PC-9 (cell line): ENCODE measurements at regions not wholly inside any gene's neighbourhood (a gene's known extent, or its start where the extent isn't known, plus 50 kb on each side); places are given as distances from the start of the nearest gene placed in this dataset.
A peak's percentile ranks its signal among the peaks of the same experiment; 100 is the strongest.

ENCODE experiments used
- BruUV-seq: library from RNA; stranded (reverse); fragments of 400-500 nt; replicated peaks from 2 replicates; lab custom pipeline; 2021; lab: Mats Ljungman, UMichigan
- CTCF ChIA-PET: fragments of 300-600 bp; sonication (Branson Sonifier 250); formaldehyde crosslinking; loops from one replicate; lab custom pipeline; 2022; ENCODE audit warnings: antibody characterized with exemption; lab: Charles Lee
- POLR2A ChIA-PET: fragments of 300-600 bp; sonication (Branson Sonifier 250); formaldehyde crosslinking; loops from one replicate; lab custom pipeline; 2022; ENCODE audit warnings: antibody characterized with exemption; ENCODE audit not compliant: unreplicated experiment; lab: Charles Lee
- DNase-seq, 2 experiments: peaks; one replicate each; pipeline versions ENCODE4 v3.0.0 to v3.0.0-alpha.2; 2015 to 2022; ENCODE audit warnings: mixed read lengths in 1 of 2
- H2AFZ ChIP-seq: fragments of 200-600 bp; sonication (generic); 2 replicates; pipeline ENCODE4 v1.8.1; 2017; ENCODE audit warnings: antibody characterized with exemption
- H3F3A ChIP-seq: fragments of 200-600 bp; sonication (generic); 2 replicates; pipeline ENCODE4 v1.8.1; 2017; ENCODE audit warnings: antibody characterized with exemption, mild to moderate bottlenecking, low read depth; ENCODE audit not compliant: insufficient read depth
- H3K27ac ChIP-seq: fragments of 200-600 bp; sonication (generic); 2 replicates; pipeline ENCODE4 v1.6.1; 2016; ENCODE audit warnings: mixed run types
- H3K27me3 ChIP-seq: fragments of 200-600 bp; sonication (generic); 2 replicates; pipeline ENCODE4 v1.6.1; 2016; ENCODE audit warnings: low read depth, mixed run types; ENCODE audit not compliant: insufficient read depth
- H3K36me3 ChIP-seq: fragments of 200-600 bp; sonication (generic); 2 replicates; pipeline ENCODE4 v1.6.1; 2016; ENCODE audit warnings: low read depth, mixed run types
- H3K4me1 ChIP-seq: fragments of 200-600 bp; sonication (generic); replicated peaks from 2 replicates; pipeline ENCODE4 v1.6.1; 2016; ENCODE audit warnings: mixed run types; ENCODE audit not compliant: insufficient read depth
- H3K4me2 ChIP-seq: fragments of 200-600 bp; sonication (generic); 2 replicates; pipeline ENCODE4 v1.6.1; 2017; ENCODE audit warnings: mixed run types
- H3K4me3 ChIP-seq: fragments of 200-600 bp; sonication (generic); 2 replicates; pipeline ENCODE4 v1.6.1; 2016; ENCODE audit warnings: mixed run types
- H3K79me2 ChIP-seq: fragments of 200-600 bp; sonication (generic); 2 replicates; pipeline ENCODE4 v1.6.1; 2017; ENCODE audit warnings: low read depth, mixed run types
- H3K9me2 ChIP-seq: fragments of 200-600 bp; sonication (generic); 2 replicates; pipeline ENCODE4 v1.8.1; 2017; ENCODE audit warnings: mild to moderate bottlenecking; ENCODE audit not compliant: insufficient read depth
- H3K9me3 ChIP-seq: fragments of 200-600 bp; sonication (generic); 2 replicates; pipeline ENCODE4 v1.8.1; 2016; ENCODE audit warnings: low read depth; ENCODE audit not compliant: insufficient read depth
- H4K20me1 ChIP-seq: fragments of 200-600 bp; sonication (generic); 2 replicates; pipeline ENCODE4 v1.8.1; 2017; ENCODE audit not compliant: insufficient read depth
- CTCF ChIP-seq: fragments of 200-600 bp; sonication (generic); conservative IDR thresholded peaks from 2 replicates; pipeline ENCODE4 v1.6.1; 2017; ENCODE audit warnings: mixed run types, antibody characterized with exemption, mild to moderate bottlenecking, moderate library complexity
- EZH2 ChIP-seq: fragments of 200-600 bp; sonication (generic); IDR thresholded peaks from 2 replicates; pipeline ENCODE4 v1.8.0; 2017; ENCODE audit warnings: antibody characterized with exemption, low read depth
- intact Hi-C: fragments of 100-400 bp; cut with micrococcal nuclease; formaldehyde crosslinking; loops from one replicate; pipeline ENCODE4 v1.10.0; 2022; ENCODE audit not compliant: unreplicated experiment

- H3K4me1 ChIP-seq: peaks cover 27% of the 10 kb centered on the region
- H3K9me3 ChIP-seq: no peaks in the 10 kb centered on the region
- intact Hi-C loops: loop anchor here (1.0 to 5.0 kb wide), 4 partner anchors 18 to 171 kb away; no protein-coding TSS in a partner anchor
- no peaks in the 10 kb centered on the region for H3K79me2 ChIP-seq
- peak overlapping the region; percentile 8; the same call in 1 of the 2 replicates for H3K4me3 ChIP-seq
- H3F3A ChIP-seq: peaks cover 12% of the 10 kb centered on the region
- H3K27ac ChIP-seq: peak overlapping the region; percentile 80
- TF ChIP-seq CTCF (no peak), EZH2 (no peak)
- no peaks in the 10 kb centered on the region for H3K36me3 ChIP-seq
- CTCF ChIA-PET: interaction anchor here (0.7 to 0.9 kb wide), 2 partner anchors 18 to 1818 kb away, joined by 3 to 5 read pairs; no protein-coding TSS in a partner anchor
- POLR2A ChIA-PET: interaction anchor here (0.6 to 1.0 kb wide), 2 partner anchors 18 to 957 kb away, joined by 3 read pairs; no protein-coding TSS in a partner anchor
- peak overlapping the region; percentile 49 for H3K4me2 ChIP-seq
- H4K20me1 ChIP-seq: no peaks in the 10 kb centered on the region
- no peaks in the 10 kb centered on the region for H3K27me3 ChIP-seq
- peak; percentile 52 to 76 for DNase-seq
- BruUV-seq: no TSS peak
- H2AFZ ChIP-seq: peak overlapping the region; percentile 31; the same call in 1 of the 2 replicates
- no peaks in the 10 kb centered on the region for H3K9me2 ChIP-seq
Observed at GRCh38 chr5:173746047-173746646, 129.7 kb upstream of the BOD1 start.

GRCh38 chr5:173747876-173748275 is 131.4 kb upstream of the BOD1 start:
- no peak for TF ChIP-seq CTCF
- no peak for TF ChIP-seq EZH2
- Histone ChIP-seq H3K4me1 (peaks cover 27% of the 10 kb centered on the region), H3K9me3 (no peaks in the 10 kb centered on the region), H2AFZ (no peak overlapping the region), H4K20me1 (no peaks in the 10 kb centered on the region), H3K27me3 (no peaks in the 10 kb centered on the region), H3K4me3 (no peak overlapping the region), H3K27ac (no peak overlapping the region), H3K36me3 (no peaks in the 10 kb centered on the region), H3K79me2 (no peaks in the 10 kb centered on the region), H3F3A (peaks cover 12% of the 10 kb centered on the region), H3K4me2 (no peak overlapping the region), H3K9me2 (no peaks in the 10 kb centered on the region)
- intact Hi-C loops: loop anchor here (5.0 kb wide), 3 partner anchors 74 to 169 kb away; no protein-coding TSS in a partner anchor
- no TSS peak for BruUV-seq
- POLR2A ChIA-PET: no interaction called here
- CTCF ChIA-PET: no interaction called here
- DNase-seq: no peak

- DNase-seq: no peak
- no peak overlapping the region for H3K4me3 ChIP-seq
- no peaks in the 10 kb centered on the region for H3K79me2 ChIP-seq
- no peak overlapping the region for H3K27ac ChIP-seq
- H3K9me2 ChIP-seq: no peaks in the 10 kb centered on the region
- ChIA-PET CTCF (no interaction called here), POLR2A (no interaction called here)
- peaks cover 12% of the 10 kb centered on the region for H3F3A ChIP-seq
- no peaks in the 10 kb centered on the region for H3K36me3 ChIP-seq
- no TSS peak for BruUV-seq
- TF ChIP-seq EZH2 (no peak), CTCF (no peak)
- H4K20me1 ChIP-seq: no peaks in the 10 kb centered on the region
- no peak overlapping the region for H2AFZ ChIP-seq
- H3K4me1 ChIP-seq: peaks cover 14% of the 10 kb centered on the region
- intact Hi-C loops: no loop called here
- H3K4me2 ChIP-seq: no peak overlapping the region
- H3K9me3 ChIP-seq: no peaks in the 10 kb centered on the region
- H3K27me3 ChIP-seq: no peaks in the 10 kb centered on the region
Observed at GRCh38 chr5:173750538-173751265, 134.3 kb upstream of the BOD1 start.
